ENCODE measurements at regions not wholly inside any gene's neighbourhood (a gene's known extent, or its start where the extent isn't known, plus 50 kb on each side); places are given as distances from the start of the nearest gene placed in this dataset.

DNA sequence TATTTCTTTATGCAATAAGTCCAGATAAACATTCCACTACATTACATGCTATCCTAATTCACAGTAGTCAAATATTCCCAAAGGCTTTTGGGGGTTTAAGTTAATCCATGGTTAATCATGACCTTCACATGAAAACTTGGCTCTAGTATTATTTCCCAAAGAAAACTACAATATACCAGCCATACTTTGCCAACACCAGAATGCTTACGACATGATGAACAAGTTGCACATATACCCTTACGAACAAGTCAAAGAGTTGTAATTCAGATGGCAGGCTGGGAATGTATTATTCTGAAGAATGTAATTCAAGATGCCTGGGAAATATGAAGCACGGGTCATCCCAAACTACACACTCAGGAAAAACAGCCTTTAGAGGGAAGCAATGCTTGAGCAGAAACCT, 499.6 kb downstream of the PPARGC1A start:
- DNase-seq = no peak

DNA sequence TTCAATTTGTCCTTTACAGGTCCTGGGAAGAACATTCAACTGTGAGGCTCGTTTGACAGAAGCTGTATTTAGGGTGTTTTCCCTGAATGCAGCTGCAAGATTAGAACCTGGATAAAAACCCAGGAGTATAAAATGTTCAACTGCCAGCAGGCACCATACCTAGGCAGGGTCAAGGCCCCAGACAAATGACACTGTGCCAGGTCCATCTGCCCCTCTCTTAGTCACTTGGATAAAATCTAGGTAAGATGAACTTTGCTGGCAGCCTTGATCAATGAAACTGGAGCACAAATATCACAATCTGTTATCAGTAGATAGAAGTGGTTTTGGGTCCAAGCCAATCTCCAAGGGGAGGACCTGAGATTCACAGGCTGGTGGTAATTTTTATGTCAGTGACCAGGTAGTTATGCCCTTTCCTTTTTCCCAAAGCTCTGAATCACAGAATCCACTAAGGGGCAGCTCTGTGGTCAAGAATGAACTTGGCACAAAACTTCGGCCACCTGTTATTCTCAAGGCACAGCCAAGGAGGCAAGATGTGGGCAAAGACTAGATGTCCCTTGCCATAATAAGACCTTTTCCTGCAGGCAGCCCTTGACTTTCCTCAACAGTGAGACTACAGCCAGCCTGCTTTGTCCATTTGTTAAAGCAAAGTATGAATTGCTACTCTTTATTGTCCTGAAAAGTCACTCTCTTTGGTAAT, 501.0 kb downstream of the PPARGC1A start:
- DNase-seq = no peak

DNA sequence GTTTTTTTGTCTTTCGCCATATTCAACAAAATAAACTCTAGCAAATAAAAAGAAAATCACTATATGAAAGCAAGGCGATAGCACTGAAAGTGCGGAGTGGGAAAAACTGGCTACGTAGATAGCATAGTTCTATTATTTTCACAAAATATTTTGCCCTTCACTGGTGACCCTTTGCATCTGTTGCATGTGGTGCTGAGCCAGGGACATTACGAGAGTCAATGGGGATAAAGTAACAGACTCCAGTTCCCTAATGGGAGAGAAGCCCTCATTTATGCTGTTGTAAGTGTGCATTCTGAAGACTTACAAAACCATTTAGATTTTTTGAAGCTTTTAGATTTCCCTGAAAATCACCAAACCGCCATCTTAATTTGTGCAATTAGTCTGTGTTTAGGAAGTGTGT, 501.6 kb downstream of the PPARGC1A start:
- no peak for DNase-seq

DNA sequence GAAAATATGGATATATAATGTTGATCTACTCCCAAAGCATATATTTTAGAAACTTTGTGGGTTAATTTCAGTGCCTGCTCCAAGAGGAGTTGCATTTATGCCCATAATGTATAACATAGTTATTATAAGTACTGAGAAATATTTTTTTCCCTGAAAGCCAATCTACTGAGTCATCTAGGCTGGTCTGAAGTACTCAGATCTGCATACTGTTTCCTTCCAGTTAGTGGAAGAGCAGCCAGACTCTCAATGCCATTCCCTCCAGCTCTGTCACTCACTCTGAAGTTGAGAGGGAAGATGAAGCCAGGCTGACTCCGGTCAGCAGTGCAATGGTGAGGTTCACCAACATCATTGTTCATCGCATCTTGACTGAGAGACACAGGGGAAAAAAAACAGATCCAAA, 505.1 kb downstream of the PPARGC1A start:
- DNase-seq = no peak

DNA sequence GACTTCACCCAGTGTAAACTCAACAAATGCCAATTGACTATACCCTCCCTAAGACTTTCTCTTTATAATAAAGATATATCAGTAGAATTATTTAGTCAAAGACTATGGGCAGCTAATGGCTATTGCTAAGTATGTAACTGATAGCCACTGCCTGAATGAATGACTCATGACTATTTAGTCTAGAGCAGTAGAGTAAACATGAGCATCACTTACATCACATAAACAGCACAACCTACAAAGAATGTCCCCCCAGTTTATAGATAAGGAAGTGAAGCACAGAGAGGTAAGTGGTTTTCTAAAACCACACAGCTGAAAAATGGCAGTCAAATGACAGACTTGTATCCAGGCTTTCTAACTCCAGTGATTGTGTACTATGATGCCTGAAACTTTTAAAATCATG, 507.0 kb downstream of the PPARGC1A start:
- DNase-seq = no peak

DNA sequence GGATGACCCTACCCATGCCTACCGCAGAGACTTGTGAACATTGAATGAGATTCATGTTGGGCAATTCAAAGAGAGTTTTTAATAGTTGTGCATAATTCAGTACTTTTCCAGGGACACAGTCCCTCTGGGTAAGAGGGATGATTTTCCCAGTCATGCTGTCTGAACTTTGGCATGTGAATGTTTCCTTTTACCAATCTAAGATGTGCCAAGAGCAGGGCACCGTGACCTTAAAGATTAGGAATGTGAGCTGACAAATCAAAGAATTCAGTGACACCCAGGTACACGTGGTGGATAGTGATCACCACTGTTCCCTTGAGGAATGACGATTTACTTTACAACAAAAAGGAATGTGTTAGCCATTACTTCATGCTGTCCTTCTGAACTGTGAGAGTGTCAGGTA, 515.6 kb downstream of the PPARGC1A start:
- no peak for DNase-seq

DNA sequence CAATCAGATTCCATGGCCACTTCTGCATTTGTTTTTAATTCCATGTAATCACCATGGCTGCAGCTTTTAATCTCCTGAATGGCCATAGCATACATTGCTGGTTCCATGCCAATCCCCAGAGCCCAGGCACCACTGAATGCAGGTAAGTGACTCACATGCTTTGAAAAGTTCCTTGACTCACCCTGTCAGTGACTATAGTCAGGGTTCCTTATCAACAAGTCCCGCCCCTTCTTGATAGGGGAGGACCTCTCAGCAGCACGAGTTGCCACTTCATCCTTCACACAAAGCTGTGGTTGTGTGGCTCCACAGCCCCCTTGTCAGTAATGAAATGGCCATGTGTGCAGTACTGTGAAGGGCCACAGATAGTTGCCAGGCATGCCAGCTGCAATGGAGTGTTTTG, 516.6 kb downstream of the PPARGC1A start:
- no peak for DNase-seq

DNA sequence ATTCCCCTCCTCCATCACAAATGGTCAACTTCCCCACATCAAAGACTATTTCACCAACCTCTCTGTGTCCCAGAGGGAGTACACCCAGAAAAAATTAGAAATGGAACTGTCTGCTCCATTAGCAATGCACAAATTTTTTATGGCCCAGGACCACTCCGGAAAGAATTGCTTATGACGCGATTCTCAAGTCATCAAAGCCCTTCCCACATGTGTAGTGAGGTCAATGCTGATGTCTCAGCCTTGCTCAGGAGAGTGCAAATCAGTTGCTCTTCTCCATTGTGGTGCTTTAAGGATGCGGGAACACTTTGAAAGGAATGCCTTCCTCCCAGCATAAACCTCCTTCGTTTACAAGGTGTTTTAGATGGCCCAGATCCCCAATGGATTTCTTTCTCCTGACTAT, 518.3 kb downstream of the PPARGC1A start:
- no peak for DNase-seq

DNA sequence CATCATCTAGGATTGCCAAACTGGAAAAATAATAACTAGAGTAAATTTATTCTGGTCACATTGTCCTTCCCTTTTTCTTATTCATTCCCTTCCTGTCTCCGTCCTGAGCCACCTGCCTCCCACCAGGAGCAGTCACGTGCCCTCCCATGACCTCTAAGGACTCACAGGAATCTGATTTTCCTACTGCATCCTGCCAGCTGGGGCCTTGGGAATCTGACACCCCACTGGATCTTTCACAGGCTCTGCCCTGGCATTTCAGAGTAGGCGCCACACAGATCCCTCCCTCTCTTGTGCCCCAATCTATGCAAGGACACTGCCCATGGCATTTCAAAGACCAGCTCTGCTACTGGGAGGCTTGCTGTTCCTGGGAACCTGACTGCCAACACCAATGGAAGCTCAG, 520.5 kb downstream of the PPARGC1A start:
- no peak for DNase-seq

DNA sequence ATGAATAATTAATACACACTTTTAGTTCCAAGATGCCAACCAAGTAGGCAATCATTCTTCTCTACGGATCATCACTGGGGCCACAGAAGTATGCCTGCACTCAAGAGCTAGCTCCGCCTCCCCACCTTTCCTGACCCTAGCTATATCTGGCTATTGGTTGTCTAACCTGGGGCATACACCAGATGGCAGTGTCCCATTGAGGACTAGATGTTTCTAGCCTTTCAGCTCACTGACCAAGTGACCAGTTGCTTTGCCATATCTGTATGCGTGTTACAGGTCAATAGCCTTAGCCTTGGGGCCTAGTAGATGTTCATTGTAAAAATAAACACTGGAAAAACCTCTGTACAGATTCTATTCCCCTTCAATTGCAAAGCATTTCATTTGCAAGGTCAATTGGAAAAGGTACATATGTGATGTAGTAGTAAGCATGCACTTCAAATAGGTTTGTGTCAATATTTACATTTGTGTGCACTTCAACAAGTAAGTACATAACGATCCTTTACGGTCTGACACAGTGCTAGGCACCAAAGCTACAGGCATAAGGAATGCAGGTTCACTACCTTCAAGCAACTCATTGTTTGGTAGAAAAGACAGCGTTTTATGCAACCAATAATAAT, 521.7 kb downstream of the PPARGC1A start:
- DNase-seq = no peak

DNA sequence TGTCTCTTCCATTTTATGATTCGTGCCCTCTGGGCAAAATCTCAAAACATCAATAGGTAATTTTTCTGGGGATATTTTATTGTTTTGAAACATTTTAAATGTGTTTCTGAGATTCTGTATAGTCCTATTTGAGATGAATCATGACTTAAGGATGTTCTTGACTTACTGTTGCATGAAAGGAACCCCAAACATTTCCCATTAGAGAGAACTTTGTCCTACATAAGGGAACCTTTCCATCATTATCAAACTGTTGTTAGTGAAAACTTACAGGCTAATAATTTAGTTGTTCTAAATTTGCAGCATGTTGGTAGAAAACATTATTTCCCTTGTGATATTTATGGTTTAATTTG, 523.3 kb downstream of the PPARGC1A start:
- no peak for DNase-seq

DNA sequence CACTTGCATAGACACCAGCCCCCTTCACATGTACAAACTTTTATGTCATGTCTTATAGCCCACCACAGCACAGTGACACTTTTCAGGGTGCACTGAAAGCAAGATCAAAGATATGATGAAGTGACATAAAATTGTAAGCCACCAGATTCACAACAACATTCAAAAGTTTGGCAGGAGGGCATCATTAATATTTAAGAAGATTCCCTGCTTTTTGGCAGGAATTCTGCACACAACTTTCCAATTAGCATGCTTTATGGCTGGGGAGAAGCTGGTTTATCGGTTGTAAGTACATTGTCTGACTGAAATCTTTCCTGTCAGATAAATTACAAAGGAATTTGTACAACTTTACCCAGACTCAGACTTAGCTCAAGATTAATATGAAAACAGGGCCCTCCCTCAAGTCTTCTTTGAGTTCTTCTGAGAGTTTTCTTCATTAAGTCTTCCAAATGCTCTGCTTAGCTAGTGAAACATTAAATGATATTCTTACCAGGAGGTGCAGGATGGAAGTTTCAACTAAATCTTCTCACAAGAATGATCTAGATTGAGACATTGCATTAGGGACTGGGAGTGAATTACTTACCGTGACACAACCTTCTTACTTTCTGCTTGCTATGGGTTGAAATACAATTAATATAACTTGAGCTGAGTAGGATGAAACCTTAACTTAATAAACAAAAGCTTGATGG, 523.8 kb downstream of the PPARGC1A start:
- no peak for DNase-seq

DNA sequence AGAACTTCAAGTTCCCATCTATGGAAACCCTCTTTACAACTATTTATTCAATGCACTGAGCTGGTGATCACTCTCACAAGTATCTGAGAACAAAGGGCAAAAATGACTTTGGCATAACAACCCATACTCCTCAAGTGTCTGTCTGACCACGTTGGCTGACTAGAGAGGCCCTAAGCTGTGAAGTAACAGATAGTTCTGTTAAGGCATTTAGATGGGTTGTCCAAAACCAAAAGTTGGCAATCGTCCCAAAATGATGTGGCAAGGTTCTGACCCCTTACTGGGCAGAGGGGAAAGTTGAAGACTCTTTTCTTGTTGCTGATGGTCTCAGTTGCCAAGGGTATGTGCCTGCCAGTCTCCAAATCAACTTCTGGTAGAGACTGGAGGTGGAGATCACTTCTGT, 524.8 kb downstream of the PPARGC1A start:
- DNase-seq = no peak

DNA sequence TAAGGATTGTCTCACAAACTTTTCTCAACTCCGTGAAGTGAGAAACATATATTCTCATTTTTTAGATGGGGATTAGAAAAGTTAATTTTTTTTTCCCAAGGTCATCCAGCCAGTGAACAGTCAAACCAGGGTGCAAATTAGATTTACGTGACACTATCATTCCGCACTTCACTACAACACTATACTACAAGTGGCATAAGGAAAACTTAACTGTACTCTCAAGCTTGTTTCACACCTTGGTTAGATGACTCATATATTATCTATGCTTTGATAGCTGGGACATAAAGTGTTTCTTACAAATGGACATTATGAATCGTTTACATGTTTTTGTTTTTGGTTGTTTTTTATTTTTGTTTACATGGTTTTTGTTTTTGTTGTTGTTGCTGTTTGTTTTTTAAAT, 525.7 kb downstream of the PPARGC1A start:
- no peak for DNase-seq

DNA sequence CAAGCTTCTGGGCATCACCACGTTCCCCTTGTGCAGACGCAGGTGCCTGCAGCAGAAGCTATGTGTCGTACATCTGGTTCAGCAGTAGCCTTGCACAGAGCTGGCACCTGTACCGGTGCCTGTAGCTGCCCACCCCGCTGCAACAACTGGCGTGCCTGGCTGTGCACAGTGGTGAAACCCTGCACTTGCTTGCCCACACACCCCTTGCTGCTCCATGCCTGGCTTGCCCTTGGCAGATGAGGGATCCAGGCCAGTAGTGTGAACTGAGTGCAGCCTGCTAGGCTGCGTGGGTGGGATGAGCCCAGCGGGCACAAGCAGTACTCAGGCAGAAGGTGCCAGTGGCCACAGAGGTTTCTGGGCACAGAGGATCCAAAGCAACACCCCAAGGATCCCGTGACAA, 528.4 kb downstream of the PPARGC1A start:
- DNase-seq = no peak

DNA sequence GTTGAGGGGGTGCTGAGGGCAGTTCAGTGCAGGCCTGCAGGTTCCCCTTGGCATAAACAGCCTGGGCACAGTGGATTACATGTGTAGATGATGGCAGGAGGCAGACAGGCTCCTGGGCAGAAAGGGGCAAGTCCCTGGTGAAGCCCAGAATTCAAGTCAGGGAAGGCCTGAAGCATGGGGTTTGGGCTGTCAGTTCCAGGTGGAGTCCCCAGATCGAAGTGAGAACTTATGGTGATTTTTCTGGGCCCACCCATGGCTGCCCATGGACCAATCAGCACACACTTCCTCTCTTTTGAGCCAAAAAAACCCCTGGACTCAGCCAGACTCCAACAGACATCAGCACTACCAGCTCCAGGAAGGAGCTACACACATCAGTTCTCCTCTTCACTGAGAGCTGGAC, 529.1 kb downstream of the PPARGC1A start:
- no peak for DNase-seq

DNA sequence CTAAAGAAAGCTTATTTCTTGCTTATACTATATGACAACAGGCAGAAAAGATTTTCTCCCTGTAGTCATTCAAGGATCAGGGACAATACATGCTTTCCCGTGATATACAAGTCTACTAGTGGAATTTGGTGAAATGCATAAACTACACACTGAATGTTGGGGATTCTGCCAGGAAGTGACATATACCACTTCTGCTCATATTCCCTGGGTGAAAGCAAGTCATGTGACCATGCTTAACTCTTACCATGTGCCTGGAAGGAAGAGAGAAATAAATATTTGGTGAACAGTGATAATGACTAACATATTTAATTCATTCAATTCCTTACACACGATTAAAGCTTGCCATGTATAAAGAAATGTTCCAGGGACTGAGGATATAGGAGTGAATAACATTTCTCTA, 534.6 kb downstream of the PPARGC1A start:
- no peak for DNase-seq

DNA sequence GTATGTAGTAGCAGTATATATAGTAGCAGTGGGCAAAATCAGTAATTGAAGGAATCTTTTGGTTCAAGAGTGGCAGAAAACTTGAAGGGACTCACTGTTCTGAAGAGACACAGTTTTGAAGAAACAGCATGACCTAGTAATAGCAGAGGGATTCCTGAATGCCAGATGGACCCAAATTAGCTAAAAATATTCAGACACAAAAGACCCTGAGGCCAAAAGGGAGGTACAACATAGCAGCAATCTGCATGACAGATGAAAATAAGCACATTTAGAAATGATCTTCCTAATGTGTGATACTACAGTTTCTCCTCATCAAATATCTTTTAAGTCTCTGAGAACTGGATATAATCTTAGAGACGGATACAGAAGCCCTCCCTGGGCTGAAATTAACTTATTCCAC, 536.6 kb downstream of the PPARGC1A start:
- DNase-seq = no peak

DNA sequence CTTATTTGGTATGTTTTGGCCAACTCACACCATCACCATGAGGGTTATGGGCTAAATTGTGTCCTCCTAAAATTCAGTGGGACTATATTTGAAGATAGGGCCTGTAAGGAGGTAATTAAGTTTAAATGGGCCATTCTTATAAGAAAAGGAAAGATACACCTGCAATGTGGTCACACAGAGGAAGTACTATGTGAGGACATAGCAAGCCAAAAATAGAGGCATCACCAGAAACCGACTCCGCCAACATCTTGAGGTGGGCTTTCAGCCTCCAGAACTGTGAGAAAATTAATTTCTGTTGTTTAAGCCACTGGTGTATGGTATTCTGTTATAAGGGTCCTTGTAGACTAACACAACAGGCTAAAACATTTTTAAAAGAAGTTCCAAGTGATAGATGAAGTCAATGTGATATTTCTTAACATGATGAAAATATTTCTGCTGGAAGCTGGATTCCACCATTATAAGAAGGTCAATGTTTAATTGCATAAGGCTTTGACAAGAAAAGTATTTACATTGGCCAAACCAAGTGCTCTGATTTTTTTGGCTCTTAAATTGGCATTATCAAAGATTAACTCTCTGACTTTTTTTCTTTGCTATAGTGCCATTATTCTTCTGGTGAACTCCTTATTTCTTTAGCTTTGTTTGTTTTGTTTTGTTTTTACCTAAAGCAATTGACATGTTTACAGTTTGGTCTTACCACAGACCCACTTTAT, 540.9 kb downstream of the PPARGC1A start:
- no peak for DNase-seq

DNA sequence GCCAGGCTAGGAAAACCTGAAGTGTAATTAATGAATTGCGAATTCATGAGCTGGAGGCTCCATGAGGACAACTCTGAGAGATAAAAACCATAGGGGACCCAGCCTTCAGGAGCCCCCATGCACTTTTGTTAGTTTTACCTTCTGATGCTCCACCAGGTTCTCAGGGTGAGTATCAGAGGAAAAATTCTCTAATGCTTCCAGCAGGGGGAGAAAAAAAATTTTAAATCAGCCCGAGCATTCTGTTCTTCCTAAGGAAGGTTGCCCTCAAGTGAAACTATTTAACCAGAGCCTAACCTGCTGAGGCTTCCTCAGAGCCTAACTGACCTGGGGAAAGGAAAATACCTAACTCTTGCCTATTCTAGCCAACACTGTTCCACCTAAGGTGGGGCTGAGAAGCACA, 552.6 kb downstream of the PPARGC1A start:
- DNase-seq = no peak

DNA sequence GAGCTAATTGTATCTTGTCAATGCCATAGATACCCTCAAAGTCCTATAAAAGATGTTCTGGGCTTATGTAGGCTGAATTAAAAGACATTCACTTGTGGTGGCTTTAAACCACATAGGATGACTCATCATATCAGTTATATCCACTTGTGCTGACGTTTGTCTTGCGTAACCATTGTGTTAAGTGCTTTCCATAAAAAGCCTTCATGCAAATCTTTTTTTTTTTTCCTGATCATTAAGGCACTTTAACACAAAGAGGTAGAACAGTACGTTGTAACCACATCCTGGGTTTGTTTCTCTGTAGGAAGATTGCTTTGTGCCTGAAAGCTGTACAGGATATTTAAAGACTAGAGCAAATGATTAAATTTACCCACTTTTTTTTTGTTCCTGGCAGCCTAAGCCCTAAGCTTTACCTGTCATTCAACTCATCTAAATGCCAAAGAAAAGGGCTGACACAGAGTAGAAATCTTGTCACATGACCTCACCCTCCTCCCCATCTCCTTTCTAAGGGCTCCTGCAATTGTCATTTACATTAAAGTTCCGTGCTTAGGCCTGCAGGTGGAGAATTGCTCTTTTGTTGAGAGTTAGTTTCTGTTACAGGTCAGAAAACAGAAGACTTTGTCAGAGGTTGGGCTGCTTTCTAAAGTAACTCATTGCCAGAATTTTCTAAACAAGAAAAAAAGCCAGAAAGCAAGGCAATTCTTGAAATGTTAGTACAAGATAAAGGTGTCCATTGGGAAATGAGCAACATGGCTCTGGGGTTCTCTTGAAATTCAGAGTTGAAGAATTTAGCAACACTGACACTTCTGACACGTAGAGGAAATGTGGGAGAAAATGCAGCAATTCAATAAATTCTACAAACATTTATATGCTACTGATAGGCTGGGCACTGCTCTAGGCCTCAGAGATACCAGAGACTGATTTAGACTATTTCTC, 555.6 kb downstream of the PPARGC1A start:
- DNase-seq = no peak

DNA sequence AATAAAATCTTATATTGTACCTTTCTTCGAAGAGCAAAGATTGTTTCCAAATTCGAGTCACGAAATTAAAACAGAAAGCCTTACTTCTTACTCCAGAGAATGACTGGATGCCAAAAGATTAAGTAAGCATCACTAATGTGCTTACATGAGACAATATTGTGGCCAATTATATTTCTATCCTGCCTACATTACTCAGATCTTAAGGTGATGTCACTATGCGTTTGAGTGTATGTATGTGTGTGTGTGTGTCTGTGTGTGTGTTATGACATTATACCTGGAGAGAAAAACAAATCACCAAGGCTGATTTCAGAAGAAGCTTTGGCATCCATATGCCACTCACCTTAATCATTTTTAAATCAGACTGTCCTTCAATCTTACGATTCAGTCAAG, 556.3 kb downstream of the PPARGC1A start:
- no peak for DNase-seq

DNA sequence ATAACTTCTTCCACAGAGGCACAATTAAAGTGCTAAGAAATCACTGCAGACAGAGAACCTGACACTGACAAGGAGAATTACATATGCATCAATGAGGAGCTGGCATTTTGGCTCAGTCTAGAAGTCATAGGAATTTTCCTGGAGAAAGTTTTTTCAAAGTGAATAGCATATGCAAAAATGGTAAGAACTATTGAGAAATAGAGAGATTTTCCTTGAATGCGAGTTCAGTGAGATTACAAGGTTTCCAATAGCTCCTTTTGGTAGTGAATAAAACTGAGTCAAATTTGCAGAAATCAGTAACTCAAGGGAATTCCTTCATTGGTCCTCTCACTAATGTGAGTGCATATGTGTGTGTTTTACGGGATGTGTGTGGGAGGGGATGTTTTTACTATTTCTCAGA, 557.5 kb downstream of the PPARGC1A start:
- DNase-seq = no peak
